GM12878 (cell line): ENCODE measurements at regions not wholly inside any gene's neighbourhood (a gene's known extent, or its start where the extent isn't known, plus 50 kb on each side); places are given as distances from the start of the nearest gene placed in this dataset.

ENCODE experiments used
- ATAC-seq: fragments of 200-7000 bp; cut with Tn5 transposase; 3 replicates; pipeline ENCODE4 v1.9.1; 2020; ENCODE audit warnings: mild to moderate bottlenecking, moderate library complexity
- BruUV-seq: library from RNA; stranded (reverse); fragments of 400-500 nt; replicated peaks from 2 replicates; lab custom pipeline; 2021; lab: Mats Ljungman, UMichigan
- CTCF ChIA-PET: fragments of 300-600 bp; sonication (Branson Sonifier 250); formaldehyde crosslinking; extraction: SDS; loops from one replicate; lab custom pipeline; 2021; ENCODE audit warnings: inconsistent platforms; lab: Yijun Ruan, JAX
- POLR2A ChIA-PET: fragments of 350-600 bp; formaldehyde crosslinking; extraction: SDS; loops from one replicate; lab custom pipeline; 2021; ENCODE audit warnings: inconsistent platforms; lab: Charles Lee
- RAD21 ChIA-PET: fragments of 300-600 bp; sonication (Branson Sonifier 250); formaldehyde crosslinking; loops from one replicate; lab custom pipeline; 2023; ENCODE audit warnings: antibody characterized with exemption; ENCODE audit not compliant: unreplicated experiment; lab: Charles Lee
- SMC1A ChIA-PET: fragments of 300-600 bp; sonication (Branson Sonifier 250); formaldehyde crosslinking; loops from one replicate; lab custom pipeline; 2023; ENCODE audit not compliant: unreplicated experiment, uncharacterized antibody; lab: Charles Lee
- DNase-seq: peaks from one replicate; pipeline ENCODE4 v3.0.0-alpha.2; 2011; ENCODE audit warnings: low read depth, low spot score
- FAIRE-seq: peaks from 3 replicates; lab custom pipeline; 2011; peaks lifted over from hg19 to GRCh38; lab: Jason Lieb, UNC
- H2AFZ ChIP-seq: 2 replicates; pipeline ENCODE4 v1.6.0; 2011; ENCODE audit warnings: low read depth, low read length, control low read depth; ENCODE audit not compliant: control insufficient read depth
- H3K27ac ChIP-seq: 2 replicates; pipeline ENCODE4 v1.5.1; 2011; ENCODE audit warnings: control low read depth; ENCODE audit not compliant: control insufficient read depth, insufficient read depth
- H3K27me3 ChIP-seq, 2 experiments: replicated peaks in 1 of 2; 2 replicates each; pipeline versions ENCODE4 v1.6.0 to v1.6.1; 2011; ENCODE audit warnings: low read length in 1 of 2; ENCODE audit not compliant: control insufficient read depth in 2 of 2, insufficient read depth in 2 of 2
- H3K36me3 ChIP-seq, 2 experiments: 2 replicates each; pipeline ENCODE4 v1.5.1; 2011; ENCODE audit warnings: low read length in 1 of 2; ENCODE audit not compliant: control insufficient read depth in 2 of 2, insufficient read depth in 2 of 2
- H3K4me1 ChIP-seq: 2 replicates; pipeline ENCODE4 v1.6.1; 2011; ENCODE audit warnings: mild to moderate bottlenecking, low read length, moderate library complexity, mixed read lengths; ENCODE audit not compliant: control insufficient read depth, insufficient read depth
- H3K4me2 ChIP-seq: 2 replicates; pipeline ENCODE4 v1.6.0; 2011; ENCODE audit warnings: control low read depth; ENCODE audit not compliant: control insufficient read depth, insufficient read depth
- H3K4me3 ChIP-seq: fragments of 200-600 bp; sonication (generic); 2 replicates; pipeline ENCODE4 v1.5.1; 2016
- H3K79me2 ChIP-seq: 2 replicates; pipeline ENCODE4 v1.6.0; 2011; ENCODE audit warnings: low read length; ENCODE audit not compliant: control insufficient read depth, insufficient read depth
- H3K9ac ChIP-seq: 2 replicates; pipeline ENCODE4 v1.8.0; 2011; ENCODE audit warnings: low read length, control low read depth, mixed read lengths; ENCODE audit not compliant: control insufficient read depth, insufficient read depth
- H3K9me3 ChIP-seq: replicated peaks from 3 replicates; pipeline ENCODE4 v1.5.1; 2011; ENCODE audit warnings: mild to moderate bottlenecking, low read length; ENCODE audit not compliant: control insufficient read depth, insufficient read depth
- H4K20me1 ChIP-seq: 2 replicates; pipeline ENCODE4 v1.6.0; 2011; ENCODE audit not compliant: control insufficient read depth, insufficient read depth
- BRCA1 ChIP-seq: IDR thresholded peaks from 2 replicates; pipeline ENCODE4 v1.6.1; 2011; ENCODE audit warnings: low read depth, low read length, improper control_type of control experiment
- CHD2 ChIP-seq: IDR thresholded peaks from 2 replicates; pipeline ENCODE4 v1.6.1; 2011; ENCODE audit warnings: low read depth, low read length, improper control_type of control experiment, borderline replicate concordance
- EED ChIP-seq: sonication (generic); IDR thresholded peaks from 2 replicates; pipeline ENCODE4 v1.6.1; 2016; ENCODE audit warnings: antibody characterized with exemption, low read depth
- NFYA ChIP-seq: IDR thresholded peaks from 2 replicates; pipeline ENCODE4 v1.6.1; 2011; ENCODE audit warnings: low read depth, mild to moderate bottlenecking, low read length, improper control_type of control experiment, borderline replicate concordance
- NKRF ChIP-seq: fragments of 450-650 bp; conservative IDR thresholded peaks from 2 replicates; pipeline ENCODE4 v1.6.1; 2017; ENCODE audit warnings: mild to moderate bottlenecking, moderate library complexity
- NR2C2 ChIP-seq: IDR thresholded peaks from 2 replicates; pipeline ENCODE4 v1.6.1; 2011; ENCODE audit warnings: borderline replicate concordance, low read depth; ENCODE audit not compliant: control insufficient read depth, insufficient read length
- NR2F1 ChIP-seq: fragments of 450-650 bp; conservative IDR thresholded peaks from 2 replicates; pipeline ENCODE4 v1.6.1; 2017; ENCODE audit warnings: mild to moderate bottlenecking
- STAT3 ChIP-seq: IDR thresholded peaks from 2 replicates; pipeline ENCODE4 v1.6.1; 2011; ENCODE audit warnings: low read depth, low read length, improper control_type of control experiment
- USF2 ChIP-seq: IDR thresholded peaks from 2 replicates; pipeline ENCODE4 v1.6.1; 2011; ENCODE audit warnings: low read depth, low read length, improper control_type of control experiment, borderline replicate concordance
- ZBTB40 ChIP-seq: fragments of 450-650 bp; IDR thresholded peaks from 2 replicates; pipeline ENCODE4 v1.6.1; 2016; ENCODE audit warnings: mild to moderate bottlenecking, moderate library complexity, borderline replicate concordance
- ZNF274 ChIP-seq: IDR thresholded peaks from one replicate; pipeline ENCODE4 v1.8.0; 2011; ENCODE audit not compliant: insufficient read length, insufficient read depth
- WGBS: methylation state at CpG from one replicate; pipeline ENCODE4 v1.1.6; 2016; ENCODE audit warnings: low lambda C conversion rate; ENCODE audit not compliant: insufficient replicate concordance, insufficient coverage; ENCODE audit errors: missing lambda C conversion rate; 5-methylcytosine and 5-hydroxymethylcytosine counted together
- in situ Hi-C: fragments of 300-500 bp; cut with MboI; formaldehyde crosslinking; loops from 9 replicates; pipeline ENCODE4 v1.14.3; 2018; ENCODE audit warnings: mixed read lengths
- intact Hi-C: fragments of 100-400 bp; cut with micrococcal nuclease; formaldehyde crosslinking; loops from one replicate; pipeline ENCODE4 v1.14.2; 2022; ENCODE audit not compliant: unreplicated experiment

- ATAC-seq (no peak), DNase-seq (no peak), FAIRE-seq (no peak)
- Histone ChIP-seq H3K4me3 (no peak overlapping the region), H3K9me3 (no peaks in the 10 kb centered on the region; the same call in 2 of the 3 replicates), H3K36me3 (no peaks in the 10 kb centered on the region), H4K20me1 (no peaks in the 10 kb centered on the region), H3K4me2 (no peak overlapping the region), H2AFZ (no peak overlapping the region), H3K9ac (no peak overlapping the region), H3K79me2 (no peaks in the 10 kb centered on the region), H3K27ac (no peak overlapping the region), H3K27me3 (no peaks in the 10 kb centered on the region), H3K4me1 (no peaks in the 10 kb centered on the region)
- TF ChIP-seq CHD2 (no peak), ZBTB40 (0 out of 2 replicates have a peak, but pooled peaks have one; percentile 52)
- intact Hi-C loops (no loop called here), in situ Hi-C loops (no loop called here)
- ChIA-PET CTCF (no interaction called here), SMC1A (no interaction called here), RAD21 (no interaction called here), POLR2A (interaction anchor here (0.6 kb wide), 1 partner anchor 133 kb away, joined by 3 read pairs; no protein-coding TSS in a partner anchor)
- WGBS: 40% methylated on average over 5 of the region's 5 CpGs
- no TSS peak for BruUV-seq
These were observed 654.2 kb downstream of the MED13L start for GRCh38 chr12:115623275-115623674.

- Histone ChIP-seq H3K9ac (no peak overlapping the region), H3K79me2 (no peaks in the 10 kb centered on the region), H3K4me3 (no peak overlapping the region), H3K27ac (no peak overlapping the region), H3K27me3 (no peaks in the 10 kb centered on the region), H3K4me1 (no peaks in the 10 kb centered on the region), H3K4me2 (no peak overlapping the region), H3K36me3 (no peaks in the 10 kb centered on the region), H2AFZ (no peak overlapping the region), H3K9me3 (no peaks in the 10 kb centered on the region; the same call in 2 of the 3 replicates), H4K20me1 (no peaks in the 10 kb centered on the region)
- SMC1A ChIA-PET: no interaction called here
- 12% methylated on average over 4 of the region's 4 CpGs for WGBS
- CTCF ChIA-PET: interaction anchor here (1.0 kb wide), 1 partner anchor 10 kb away, joined by 3 read pairs; no protein-coding TSS in a partner anchor
- in situ Hi-C loops: no loop called here
- RAD21 ChIA-PET: no interaction called here
- no peak for ATAC-seq
- no peak for FAIRE-seq
- intact Hi-C loops: no loop called here
- POLR2A ChIA-PET: no interaction called here
- BruUV-seq: no TSS peak
- DNase-seq: no peak
- TF ChIP-seq STAT3 (no peak), ZNF274 (no peak), BRCA1 (no peak), NR2C2 (no peak), NR2F1 (no peak), USF2 (no peak), EED (no peak), NFYA (no peak), NKRF (no peak)
These were observed 656.7 kb downstream of the MED13L start for GRCh38 chr12:115620816-115621215.
